ENCODE measurements at regions not wholly inside any gene's neighbourhood (a gene's known extent, or its start where the extent isn't known, plus 50 kb on each side); places are given as distances from the start of the nearest gene placed in this dataset.

- no peak for DNase-seq (ENCODE audit: low read depth)
Observed at GRCh38 chr2:8571792-8572499, 109.9 kb upstream of the ID2 start.

- no peak for DNase-seq (ENCODE audit: low read depth)
Observed at GRCh38 chr2:8572712-8573233, 109.1 kb upstream of the ID2 start.

GRCh38 chr2:8573234-8573941, 108.5 kb upstream of the ID2 start:
- no peak for DNase-seq (ENCODE audit: low read depth)

- DNase-seq (ENCODE audit: low read depth), result no peak
Observed at GRCh38 chr2:8573942-8574195, 108.0 kb upstream of the ID2 start.

GRCh38 chr2:8574196-8575037, 107.4 kb upstream of the ID2 start:
- DNase-seq (ENCODE audit: low read depth), result peak; percentile 44

GRCh38 chr2:8575038-8575833, 106.6 kb upstream of the ID2 start:
- no peak for DNase-seq (ENCODE audit: low read depth)

- no peak for DNase-seq (ENCODE audit: low read depth)
Observed at GRCh38 chr2:8575834-8576423, 105.9 kb upstream of the ID2 start.

- no peak for DNase-seq (ENCODE audit: low read depth)
Observed at GRCh38 chr2:8576525-8577167, 105.2 kb upstream of the ID2 start.

- no peak for DNase-seq (ENCODE audit: low read depth)
Observed at GRCh38 chr2:8577573-8577972, 104.3 kb upstream of the ID2 start.

GRCh38 chr2:8578335-8579244, 103.3 kb upstream of the ID2 start:
- DNase-seq (ENCODE audit: low read depth), result no peak

GRCh38 chr2:8579485-8580085, 102.3 kb upstream of the ID2 start:
- no peak for DNase-seq (ENCODE audit: low read depth)

GRCh38 chr2:8580316-8581233, 101.3 kb upstream of the ID2 start:
- no peak for DNase-seq (ENCODE audit: low read depth)

GRCh38 chr2:8581234-8581561, 100.7 kb upstream of the ID2 start:
- DNase-seq (ENCODE audit: low read depth), result no peak

- DNase-seq (ENCODE audit: low read depth), result no peak
Observed at GRCh38 chr2:8581601-8582041, 100.2 kb upstream of the ID2 start.

GRCh38 chr2:8582191-8582590, 99.7 kb upstream of the ID2 start:
- no peak for DNase-seq (ENCODE audit: low read depth)

- no peak for DNase-seq (ENCODE audit: low read depth)
Observed at GRCh38 chr2:8582651-8583399, 99.0 kb upstream of the ID2 start.

Measured in HT1080 (cell line).